Gastrocnemius medialis (tissue), 4 donors: ENCODE measurements at regions not wholly inside any gene's neighbourhood (a gene's known extent, or its start where the extent isn't known, plus 50 kb on each side); places are given as distances from the start of the nearest gene placed in this dataset.

ENCODE experiments used
- CTCF ChIP-seq, 5 experiments: fragments of 450-650 bp in 3 of 5; fragments of 200-600 bp in 2 of 5; sonication (generic) in 2 of 5; IDR thresholded peaks in 4 of 5; conservative IDR thresholded peaks in 1 of 5; 1 replicate in 4 of 5; 2 replicates in 1 of 5; pipeline ENCODE4 v1.5.1; 2016 to 2019; ENCODE audit warnings: antibody characterized with exemption in 5 of 5, mild to moderate bottlenecking in 3 of 5, moderate library complexity in 3 of 5
- POLR2A ChIP-seq, 2 donors: fragments of 450-650 bp; IDR thresholded peaks; one replicate each; pipeline ENCODE4 v1.6.1; 2017; ENCODE audit warnings: antibody characterized with exemption in 2 of 2, mild to moderate bottlenecking in 2 of 2, moderate library complexity in 2 of 2

- no peak for TF ChIP-seq POLR2A (IDR thresholded peaks at IDR 0.05)
- no peak for TF ChIP-seq CTCF (IDR thresholded peaks at IDR 0.05 in 4 of 5, conservative IDR thresholded peaks at IDR 0.05 in 1 of 5)
Observed at GRCh38 chr16:86018071-86018470, 119.1 kb downstream of the IRF8 start.
